PC-9 (cell line): ENCODE measurements at regions not wholly inside any gene's neighbourhood (a gene's known extent, or its start where the extent isn't known, plus 50 kb on each side); places are given as distances from the start of the nearest gene placed in this dataset.
A peak's percentile ranks its signal among the peaks of the same experiment; 100 is the strongest.

ENCODE experiments used
- BruUV-seq: library from RNA; stranded (reverse); fragments of 400-500 nt; replicated peaks from 2 replicates; lab custom pipeline; 2021; lab: Mats Ljungman, UMichigan
- CTCF ChIA-PET: fragments of 300-600 bp; sonication (Branson Sonifier 250); formaldehyde crosslinking; loops from one replicate; lab custom pipeline; 2022; ENCODE audit warnings: antibody characterized with exemption; lab: Charles Lee
- POLR2A ChIA-PET: fragments of 300-600 bp; sonication (Branson Sonifier 250); formaldehyde crosslinking; loops from one replicate; lab custom pipeline; 2022; ENCODE audit warnings: antibody characterized with exemption; ENCODE audit not compliant: unreplicated experiment; lab: Charles Lee
- DNase-seq, 2 experiments: peaks; one replicate each; pipeline versions ENCODE4 v3.0.0 to v3.0.0-alpha.2; 2015 to 2022; ENCODE audit warnings: mixed read lengths in 1 of 2
- H2AFZ ChIP-seq: fragments of 200-600 bp; sonication (generic); 2 replicates; pipeline ENCODE4 v1.8.1; 2017; ENCODE audit warnings: antibody characterized with exemption
- H3F3A ChIP-seq: fragments of 200-600 bp; sonication (generic); 2 replicates; pipeline ENCODE4 v1.8.1; 2017; ENCODE audit warnings: antibody characterized with exemption, mild to moderate bottlenecking, low read depth; ENCODE audit not compliant: insufficient read depth
- H3K27ac ChIP-seq: fragments of 200-600 bp; sonication (generic); 2 replicates; pipeline ENCODE4 v1.6.1; 2016; ENCODE audit warnings: mixed run types
- H3K27me3 ChIP-seq: fragments of 200-600 bp; sonication (generic); 2 replicates; pipeline ENCODE4 v1.6.1; 2016; ENCODE audit warnings: low read depth, mixed run types; ENCODE audit not compliant: insufficient read depth
- H3K36me3 ChIP-seq: fragments of 200-600 bp; sonication (generic); 2 replicates; pipeline ENCODE4 v1.6.1; 2016; ENCODE audit warnings: low read depth, mixed run types
- H3K4me1 ChIP-seq: fragments of 200-600 bp; sonication (generic); replicated peaks from 2 replicates; pipeline ENCODE4 v1.6.1; 2016; ENCODE audit warnings: mixed run types; ENCODE audit not compliant: insufficient read depth
- H3K4me2 ChIP-seq: fragments of 200-600 bp; sonication (generic); 2 replicates; pipeline ENCODE4 v1.6.1; 2017; ENCODE audit warnings: mixed run types
- H3K4me3 ChIP-seq: fragments of 200-600 bp; sonication (generic); 2 replicates; pipeline ENCODE4 v1.6.1; 2016; ENCODE audit warnings: mixed run types
- H3K79me2 ChIP-seq: fragments of 200-600 bp; sonication (generic); 2 replicates; pipeline ENCODE4 v1.6.1; 2017; ENCODE audit warnings: low read depth, mixed run types
- H3K9me2 ChIP-seq: fragments of 200-600 bp; sonication (generic); 2 replicates; pipeline ENCODE4 v1.8.1; 2017; ENCODE audit warnings: mild to moderate bottlenecking; ENCODE audit not compliant: insufficient read depth
- H3K9me3 ChIP-seq: fragments of 200-600 bp; sonication (generic); 2 replicates; pipeline ENCODE4 v1.8.1; 2016; ENCODE audit warnings: low read depth; ENCODE audit not compliant: insufficient read depth
- H4K20me1 ChIP-seq: fragments of 200-600 bp; sonication (generic); 2 replicates; pipeline ENCODE4 v1.8.1; 2017; ENCODE audit not compliant: insufficient read depth
- EZH2 ChIP-seq: fragments of 200-600 bp; sonication (generic); IDR thresholded peaks from 2 replicates; pipeline ENCODE4 v1.8.0; 2017; ENCODE audit warnings: antibody characterized with exemption, low read depth
- intact Hi-C: fragments of 100-400 bp; cut with micrococcal nuclease; formaldehyde crosslinking; loops from one replicate; pipeline ENCODE4 v1.10.0; 2022; ENCODE audit not compliant: unreplicated experiment
- TF ChIP-seq, protein P1 (sequence below): fragments of 200-600 bp; sonication (generic); conservative IDR thresholded peaks from 2 replicates; pipeline ENCODE4 v1.6.1; 2017; ENCODE audit warnings: mixed run types, antibody characterized with exemption, mild to moderate bottlenecking, moderate library complexity

DNA sequence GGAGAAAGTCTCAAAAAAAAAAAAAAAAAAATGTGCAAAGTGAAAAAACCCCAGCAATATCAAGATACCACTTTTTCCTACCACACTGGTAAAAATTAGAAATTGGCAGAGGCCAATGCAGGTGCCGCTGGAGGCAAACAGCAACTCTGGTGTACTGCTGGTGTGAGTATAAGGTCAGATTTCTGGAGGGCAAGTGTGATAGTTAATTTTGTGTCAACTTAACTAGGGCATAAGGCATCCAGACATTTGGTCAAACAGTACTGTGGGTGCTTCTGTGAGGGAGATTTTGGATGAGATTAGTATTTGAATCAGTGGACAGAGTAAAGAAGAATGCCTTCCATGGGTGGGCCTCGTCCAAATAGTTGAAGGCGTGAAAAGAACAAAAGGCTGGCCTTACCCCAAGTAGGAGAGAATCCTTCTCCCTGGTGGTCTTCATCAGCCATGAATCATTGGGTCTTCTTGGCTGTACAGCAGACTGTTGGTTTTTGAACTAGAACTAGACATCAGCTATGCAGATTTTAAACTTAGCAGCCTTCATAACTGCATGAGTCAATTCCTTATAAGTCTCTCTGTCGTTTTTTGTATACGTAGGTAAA is 52.8 kb upstream of the FHL2 start:
- ChIA-PET CTCF (no interaction called here), POLR2A (interaction anchor here (0.7 kb wide), 1 partner anchor 118 kb away, joined by 34 read pairs; no protein-coding TSS in a partner anchor)
- Histone ChIP-seq H3K9me3 (no peaks in the 10 kb centered on the region), H3F3A (peaks cover 48% of the 10 kb centered on the region), H3K4me1 (peaks cover 73% of the 10 kb centered on the region), H3K27ac (no peak overlapping the region), H3K36me3 (no peaks in the 10 kb centered on the region), H3K4me3 (no peak overlapping the region), H3K79me2 (no peaks in the 10 kb centered on the region), H4K20me1 (no peaks in the 10 kb centered on the region), H2AFZ (no peak overlapping the region), H3K4me2 (no peak overlapping the region), H3K9me2 (no peaks in the 10 kb centered on the region), H3K27me3 (no peaks in the 10 kb centered on the region)
- no peak for DNase-seq
- intact Hi-C loops: no loop called here
- BruUV-seq: no TSS peak
- TF ChIP-seq, protein P1, sequence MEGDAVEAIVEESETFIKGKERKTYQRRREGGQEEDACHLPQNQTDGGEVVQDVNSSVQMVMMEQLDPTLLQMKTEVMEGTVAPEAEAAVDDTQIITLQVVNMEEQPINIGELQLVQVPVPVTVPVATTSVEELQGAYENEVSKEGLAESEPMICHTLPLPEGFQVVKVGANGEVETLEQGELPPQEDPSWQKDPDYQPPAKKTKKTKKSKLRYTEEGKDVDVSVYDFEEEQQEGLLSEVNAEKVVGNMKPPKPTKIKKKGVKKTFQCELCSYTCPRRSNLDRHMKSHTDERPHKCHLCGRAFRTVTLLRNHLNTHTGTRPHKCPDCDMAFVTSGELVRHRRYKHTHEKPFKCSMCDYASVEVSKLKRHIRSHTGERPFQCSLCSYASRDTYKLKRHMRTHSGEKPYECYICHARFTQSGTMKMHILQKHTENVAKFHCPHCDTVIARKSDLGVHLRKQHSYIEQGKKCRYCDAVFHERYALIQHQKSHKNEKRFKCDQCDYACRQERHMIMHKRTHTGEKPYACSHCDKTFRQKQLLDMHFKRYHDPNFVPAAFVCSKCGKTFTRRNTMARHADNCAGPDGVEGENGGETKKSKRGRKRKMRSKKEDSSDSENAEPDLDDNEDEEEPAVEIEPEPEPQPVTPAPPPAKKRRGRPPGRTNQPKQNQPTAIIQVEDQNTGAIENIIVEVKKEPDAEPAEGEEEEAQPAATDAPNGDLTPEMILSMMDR: no peak
- TF ChIP-seq EZH2: no peak

DNA sequence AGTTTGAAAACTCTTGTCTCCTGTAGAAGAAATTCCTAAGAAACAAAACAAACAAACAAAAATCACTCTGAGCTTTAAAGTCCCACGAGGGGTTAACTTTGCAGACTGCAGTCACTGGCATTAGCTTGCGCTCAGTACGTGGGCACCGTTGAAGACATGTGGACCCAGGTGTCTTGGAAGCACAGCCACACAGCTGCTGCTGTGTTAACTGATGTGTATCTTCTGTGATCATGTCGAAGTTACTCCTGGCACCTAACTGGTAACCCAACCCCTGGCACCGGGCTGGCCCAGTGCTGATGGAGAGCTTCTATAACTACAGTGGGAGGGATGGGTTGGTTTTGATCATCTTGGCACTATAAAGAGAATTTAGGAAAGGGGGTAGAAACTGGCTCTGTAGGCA is 51.6 kb upstream of the FHL2 start:
- no peak for DNase-seq
- Histone ChIP-seq H3K36me3 (no peaks in the 10 kb centered on the region), H3K79me2 (no peaks in the 10 kb centered on the region), H2AFZ (no peak overlapping the region), H3K9me2 (no peaks in the 10 kb centered on the region), H3K4me3 (no peak overlapping the region), H3K4me2 (no peak overlapping the region), H3F3A (peaks cover 39% of the 10 kb centered on the region), H3K27ac (no peak overlapping the region), H4K20me1 (no peaks in the 10 kb centered on the region), H3K27me3 (no peaks in the 10 kb centered on the region), H3K9me3 (no peaks in the 10 kb centered on the region; the same call in 1 of the 2 replicates), H3K4me1 (peaks cover 72% of the 10 kb centered on the region)
- POLR2A ChIA-PET: interaction anchor here (0.6 kb wide), 1 partner anchor 12 kb away, joined by 3 read pairs; no protein-coding TSS in a partner anchor
- CTCF ChIA-PET: no interaction called here
- intact Hi-C loops: no loop called here
- no TSS peak for BruUV-seq
- TF ChIP-seq, protein P1: no peak
- TF ChIP-seq EZH2: no peak

DNA sequence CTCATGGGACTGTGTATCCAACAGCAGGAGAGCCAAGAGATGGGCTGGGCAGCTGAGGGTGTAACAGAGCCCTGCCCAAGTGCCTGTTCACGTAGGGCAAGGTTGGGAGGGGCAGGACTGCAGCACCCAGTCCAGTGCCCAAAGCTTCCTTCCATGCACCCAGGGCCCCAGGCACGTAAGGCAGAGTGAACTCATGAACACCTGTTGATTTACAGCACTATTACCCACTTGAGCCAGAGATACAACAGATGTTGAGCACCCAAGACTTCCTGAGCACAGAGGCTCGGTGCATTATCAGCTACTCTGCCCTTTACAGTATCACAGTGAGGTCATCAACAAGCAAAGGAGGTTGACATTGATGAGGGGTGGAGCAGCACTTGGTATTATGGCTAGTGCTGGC is 50.2 kb upstream of the FHL2 start:
- peak in 1 of 2 experiments; percentile 53 for DNase-seq
- peaks cover 72% of the 10 kb centered on the region for H3K4me1 ChIP-seq
- H3K36me3 ChIP-seq: no peaks in the 10 kb centered on the region
- ChIA-PET CTCF (no interaction called here), POLR2A (interaction anchor here (0.6 to 0.7 kb wide), 2 partner anchors 17 to 46 kb away, joined by 4 read pairs; no protein-coding TSS in a partner anchor)
- no peak overlapping the region for H3K4me2 ChIP-seq
- peaks cover 30% of the 10 kb centered on the region for H3F3A ChIP-seq
- H3K9me3 ChIP-seq: no peaks in the 10 kb centered on the region; the same call in 1 of the 2 replicates
- H3K79me2 ChIP-seq: no peaks in the 10 kb centered on the region
- no peak overlapping the region for H3K27ac ChIP-seq
- BruUV-seq: no TSS peak
- no peak for TF ChIP-seq EZH2
- TF ChIP-seq, protein P1: no peak
- no peak overlapping the region for H2AFZ ChIP-seq
- H4K20me1 ChIP-seq: no peaks in the 10 kb centered on the region
- intact Hi-C loops: no loop called here
- H3K9me2 ChIP-seq: no peaks in the 10 kb centered on the region
- no peaks in the 10 kb centered on the region for H3K27me3 ChIP-seq
- H3K4me3 ChIP-seq: no peak overlapping the region
